A549 (cell line): ENCODE measurements at regions not wholly inside any gene's neighbourhood (a gene's known extent, or its start where the extent isn't known, plus 50 kb on each side); places are given as distances from the start of the nearest gene placed in this dataset.
"Not testable (repeated sequence)": the region's sequence is repeated elsewhere in the genome, so short reads cannot be mapped to it uniquely, and the experiment has no call there.

Source experiments
- ATAC-seq, 2 experiments: fragments of 200-7000 bp in 1 of 2; fragments of >200 bp in 1 of 2; cut with Nextera tagmentation in 1 of 2; cut with Tn5 transposase in 1 of 2; 3 replicates each; pipeline versions ENCODE4 v1.8.0 to v1.9.1; 2018 to 2020; ENCODE audit warnings: mild to moderate bottlenecking in 1 of 2, moderate library complexity in 1 of 2
- CTCF ChIA-PET: fragments of 300-600 bp; sonication (Branson Sonifier 250); formaldehyde crosslinking; extraction: SDS; loops from one replicate; lab custom pipeline; 2021; ENCODE audit warnings: antibody characterized with exemption, inconsistent platforms; lab: Yijun Ruan, JAX
- POLR2A ChIA-PET: fragments of 350-600 bp; formaldehyde crosslinking; extraction: SDS; loops from one replicate; lab custom pipeline; 2021; ENCODE audit warnings: antibody characterized with exemption, inconsistent platforms; lab: Yijun Ruan, JAX
- DNase-seq, 2 experiments: peaks; one replicate each; pipeline versions ENCODE4 v3.0.0 to v3.0.0-alpha.2; 2011 to 2016; ENCODE audit warnings: low read depth in 1 of 2, low spot score in 1 of 2
- FAIRE-seq: peaks from 2 replicates; lab custom pipeline; 2011; peaks lifted over from hg19 to GRCh38; lab: Jason Lieb, UNC
- H3K27ac ChIP-seq, 2 experiments: fragments of >200 bp; sonication (Bioruptor Twin); formaldehyde crosslinking; 3 replicates each; pipeline ENCODE4 v1.5.1; 2016 to 2017
- H3K4me1 ChIP-seq: fragments of >200 bp; sonication (Bioruptor Twin); formaldehyde crosslinking; 3 replicates; pipeline ENCODE4 v1.6.1; 2016
- H3K4me2 ChIP-seq: fragments of >200 bp; sonication (Bioruptor Twin); formaldehyde crosslinking; 3 replicates; pipeline ENCODE4 v1.6.1; 2016
- H3K4me3 ChIP-seq: fragments of >200 bp; sonication (Bioruptor Twin); formaldehyde crosslinking; 3 replicates; pipeline ENCODE4 v1.5.1; 2016
- H3K9me3 ChIP-seq: fragments of >200 bp; sonication (Bioruptor Twin); formaldehyde crosslinking; 3 replicates; pipeline ENCODE4 v1.6.1; 2016
- CBX2 ChIP-seq: fragments of 200-600 bp; sonication (generic); IDR thresholded peaks from 2 replicates; pipeline ENCODE4 v1.6.1; 2016; ENCODE audit warnings: low read depth, mild to moderate bottlenecking, borderline replicate concordance
- CBX8 ChIP-seq: fragments of 200-600 bp; sonication (generic); IDR thresholded peaks from 2 replicates; pipeline ENCODE4 v1.6.1; 2016
- CEBPB ChIP-seq, 2 experiments: fragments of >200 bp in 1 of 2; sonication (Bioruptor Twin) in 1 of 2; formaldehyde crosslinking in 1 of 2; IDR thresholded peaks; 2 replicates each; pipeline ENCODE4 v1.6.1; 2012 to 2016
- EHF ChIP-seq: fragments of 250-450 bp; sonication (Bioruptor Pico); IDR thresholded peaks from 2 replicates; pipeline ENCODE4 v1.5.0; 2020; ENCODE audit warnings: mild to moderate bottlenecking
- EHMT2 ChIP-seq: fragments of 200-600 bp; sonication (generic); IDR thresholded peaks from 2 replicates; pipeline ENCODE4 v1.6.1; 2016; ENCODE audit warnings: antibody characterized with exemption, low read depth, mild to moderate bottlenecking, moderate library complexity
- HOXB13 ChIP-seq: fragments of 250-450 bp; sonication (Bioruptor Pico); IDR thresholded peaks from 2 replicates; pipeline ENCODE4 v1.5.0; 2020; ENCODE audit warnings: low read depth, mild to moderate bottlenecking, moderate library complexity
- MYC ChIP-seq: IDR thresholded peaks from 2 replicates; pipeline ENCODE4 v1.6.1; 2012; ENCODE audit warnings: mild to moderate bottlenecking, inconsistent platforms, low read length, improper control_type of control experiment, borderline replicate concordance
- NR3C1 ChIP-seq: fragments of >200 bp; sonication (Bioruptor Twin); formaldehyde crosslinking; IDR thresholded peaks from 3 replicates; pipeline ENCODE4 v1.6.1; 2017
- PHF8 ChIP-seq: fragments of 200-600 bp; sonication (generic); IDR thresholded peaks from 2 replicates; pipeline ENCODE4 v1.6.1; 2016; ENCODE audit warnings: low read depth, mild to moderate bottlenecking, antibody characterized with exemption, moderate library complexity, borderline replicate concordance
- ZNF302 ChIP-seq: fragments of 250-450 bp; sonication (Bioruptor Pico); IDR thresholded peaks from 2 replicates; pipeline ENCODE4 v1.9.0; 2021; ENCODE audit warnings: inconsistent platforms, mild to moderate bottlenecking, moderate library complexity
- WGBS: methylation state at CpG from one replicate; pipeline ENCODE4 v1.1.6; 2017; ENCODE audit errors: missing lambda C conversion rate; 5-methylcytosine and 5-hydroxymethylcytosine counted together
- TF ChIP-seq, protein P1 (sequence below): IDR thresholded peaks from 2 replicates; pipeline ENCODE4 v1.6.1; 2012; ENCODE audit warnings: low read depth, borderline replicate concordance
- TF ChIP-seq, protein P2 (sequence below): fragments of 250-450 bp; sonication (Bioruptor Pico); IDR thresholded peaks from 2 replicates; pipeline ENCODE4 v1.5.0; 2020; ENCODE audit warnings: low read depth, mild to moderate bottlenecking, moderate library complexity
- TF ChIP-seq, protein P3 (sequence below): IDR thresholded peaks from 2 replicates; pipeline ENCODE4 v1.6.1; 2012
- TF ChIP-seq, protein P4 (sequence below): fragments of 250-450 bp; sonication (Bioruptor Pico); IDR thresholded peaks from 2 replicates; pipeline ENCODE4 v1.5.0; 2021; ENCODE audit warnings: mild to moderate bottlenecking, moderate library complexity, borderline replicate concordance
- TF ChIP-seq, protein P5 (sequence below): fragments of 200-600 bp; sonication (generic); IDR thresholded peaks from 2 replicates; pipeline ENCODE4 v1.6.1; 2016; ENCODE audit warnings: antibody characterized with exemption, mild to moderate bottlenecking, moderate library complexity

DNA sequence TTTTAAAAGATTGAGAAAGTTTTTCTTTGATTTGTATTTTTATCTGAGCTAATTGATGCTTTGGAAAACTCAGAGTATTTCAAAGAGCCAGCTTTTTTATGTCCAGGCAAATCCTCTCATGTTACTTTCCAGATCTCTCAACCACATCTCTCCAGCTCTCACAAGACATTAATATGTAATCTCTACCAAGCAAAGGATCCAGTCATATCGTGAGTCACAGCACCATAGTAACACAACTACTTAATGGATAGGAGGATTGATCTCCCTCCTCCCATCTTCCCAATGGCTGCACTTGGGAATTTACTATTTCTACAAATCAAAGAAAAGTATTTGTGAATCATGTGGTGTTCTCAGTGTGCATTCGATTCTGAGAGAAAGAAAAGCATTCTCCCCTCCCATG is 63.3 kb downstream of the POU4F1 start:
- Histone ChIP-seq H3K4me1 (no peaks in the 10 kb centered on the region), H3K27ac (no peak overlapping the region), H3K4me2 (no peak overlapping the region), H3K4me3 (no peak overlapping the region), H3K9me3 (no peaks in the 10 kb centered on the region)
- no peak for ATAC-seq
- ChIA-PET POLR2A (no interaction called here), CTCF (no interaction called here)
- TF ChIP-seq, protein P1, sequence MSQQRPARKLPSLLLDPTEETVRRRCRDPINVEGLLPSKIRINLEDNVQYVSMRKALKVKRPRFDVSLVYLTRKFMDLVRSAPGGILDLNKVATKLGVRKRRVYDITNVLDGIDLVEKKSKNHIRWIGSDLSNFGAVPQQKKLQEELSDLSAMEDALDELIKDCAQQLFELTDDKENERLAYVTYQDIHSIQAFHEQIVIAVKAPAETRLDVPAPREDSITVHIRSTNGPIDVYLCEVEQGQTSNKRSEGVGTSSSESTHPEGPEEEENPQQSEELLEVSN: no peak
- TF ChIP-seq NR3C1 (no peak), HOXB13 (CRISPR knock-in tag) (no peak), CBX2 (no peak), ZNF302 (no peak), EHF (CRISPR knock-in tag) (no peak), CEBPB (IDR thresholded peaks at IDR 0.05) (no peak), EHMT2 (no peak)
- TF ChIP-seq, protein P2, sequence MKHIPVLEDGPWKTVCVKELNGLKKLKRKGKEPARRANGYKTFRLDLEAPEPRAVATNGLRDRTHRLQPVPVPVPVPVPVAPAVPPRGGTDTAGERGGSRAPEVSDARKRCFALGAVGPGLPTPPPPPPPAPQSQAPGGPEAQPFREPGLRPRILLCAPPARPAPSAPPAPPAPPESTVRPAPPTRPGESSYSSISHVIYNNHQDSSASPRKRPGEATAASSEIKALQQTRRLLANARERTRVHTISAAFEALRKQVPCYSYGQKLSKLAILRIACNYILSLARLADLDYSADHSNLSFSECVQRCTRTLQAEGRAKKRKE (CRISPR knock-in tag): no peak
- TF ChIP-seq, protein P3, sequence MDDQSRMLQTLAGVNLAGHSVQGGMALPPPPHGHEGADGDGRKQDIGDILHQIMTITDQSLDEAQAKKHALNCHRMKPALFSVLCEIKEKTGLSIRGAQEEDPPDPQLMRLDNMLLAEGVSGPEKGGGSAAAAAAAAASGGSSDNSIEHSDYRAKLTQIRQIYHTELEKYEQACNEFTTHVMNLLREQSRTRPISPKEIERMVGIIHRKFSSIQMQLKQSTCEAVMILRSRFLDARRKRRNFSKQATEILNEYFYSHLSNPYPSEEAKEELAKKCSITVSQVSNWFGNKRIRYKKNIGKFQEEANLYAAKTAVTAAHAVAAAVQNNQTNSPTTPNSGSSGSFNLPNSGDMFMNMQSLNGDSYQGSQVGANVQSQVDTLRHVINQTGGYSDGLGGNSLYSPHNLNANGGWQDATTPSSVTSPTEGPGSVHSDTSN: no peak
- TF ChIP-seq, protein P4, sequence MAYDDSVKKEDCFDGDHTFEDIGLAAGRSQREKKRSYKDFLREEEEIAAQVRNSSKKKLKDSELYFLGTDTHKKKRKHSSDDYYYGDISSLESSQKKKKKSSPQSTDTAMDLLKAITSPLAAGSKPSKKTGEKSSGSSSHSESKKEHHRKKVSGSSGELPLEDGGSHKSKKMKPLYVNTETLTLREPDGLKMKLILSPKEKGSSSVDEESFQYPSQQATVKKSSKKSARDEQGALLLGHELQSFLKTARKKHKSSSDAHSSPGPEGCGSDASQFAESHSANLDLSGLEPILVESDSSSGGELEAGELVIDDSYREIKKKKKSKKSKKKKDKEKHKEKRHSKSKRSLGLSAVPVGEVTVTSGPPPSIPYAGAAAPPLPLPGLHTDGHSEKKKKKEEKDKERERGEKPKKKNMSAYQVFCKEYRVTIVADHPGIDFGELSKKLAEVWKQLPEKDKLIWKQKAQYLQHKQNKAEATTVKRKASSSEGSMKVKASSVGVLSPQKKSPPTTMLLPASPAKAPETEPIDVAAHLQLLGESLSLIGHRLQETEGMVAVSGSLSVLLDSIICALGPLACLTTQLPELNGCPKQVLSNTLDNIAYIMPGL (CRISPR knock-in tag): no peak
- no peak for FAIRE-seq
- DNase-seq: no peak
- WGBS: 4% methylated on average over 2 of the region's 2 CpGs

DNA sequence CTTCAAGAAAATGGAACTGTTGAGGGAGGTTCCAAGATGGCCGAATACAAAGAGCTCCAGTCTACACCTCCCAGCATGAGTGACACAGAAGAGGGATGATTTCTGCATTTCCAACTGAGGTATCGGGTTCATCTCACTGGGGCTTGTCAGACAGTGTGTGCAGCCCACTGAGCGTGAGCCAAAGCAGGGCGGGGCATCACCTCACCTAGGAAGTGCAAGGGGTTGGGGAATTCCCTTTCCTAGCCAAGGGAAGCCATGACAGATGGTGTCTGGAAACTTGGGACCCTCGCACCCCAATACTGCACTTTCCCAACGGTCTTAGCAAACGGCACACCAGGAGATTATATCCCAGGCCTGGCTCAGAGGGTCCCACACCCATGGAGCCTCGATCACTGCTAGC is 77.3 kb downstream of the POU4F1 start:
- ATAC-seq, H3K27ac ChIP-seq, FAIRE-seq, H3K4me2 ChIP-seq, H3K9me3 ChIP-seq, H3K4me3 ChIP-seq, H3K4me1 ChIP-seq, CTCF ChIA-PET, DNase-seq, POLR2A ChIA-PET: not testable (repeated sequence)
- WGBS: 2% methylated on average over 4 of the region's 8 CpGs

DNA sequence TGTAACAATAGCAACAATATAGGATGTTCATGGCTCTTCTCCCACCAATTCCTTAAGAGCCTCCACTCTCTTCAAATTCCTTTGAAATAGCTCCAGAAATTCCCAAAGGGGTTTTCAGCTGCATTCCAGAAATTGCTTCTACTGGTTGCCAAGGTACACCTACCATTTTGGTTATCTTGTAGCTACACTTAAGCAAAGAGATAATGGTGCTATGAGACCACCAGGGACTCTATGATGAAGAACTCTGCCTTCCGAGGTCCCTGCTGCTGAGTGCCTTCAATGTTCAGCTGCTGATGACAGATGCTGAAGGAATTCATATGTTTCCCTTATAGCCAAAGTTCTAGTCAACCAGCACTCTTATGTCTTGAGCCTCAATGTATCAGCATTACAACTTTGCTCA is 78.4 kb downstream of the POU4F1 start:
- POLR2A ChIA-PET: no interaction called here
- TF ChIP-seq CBX8 (no peak), PHF8 (no peak), EHMT2 (no peak), MYC (no peak)
- TF ChIP-seq, protein P5, sequence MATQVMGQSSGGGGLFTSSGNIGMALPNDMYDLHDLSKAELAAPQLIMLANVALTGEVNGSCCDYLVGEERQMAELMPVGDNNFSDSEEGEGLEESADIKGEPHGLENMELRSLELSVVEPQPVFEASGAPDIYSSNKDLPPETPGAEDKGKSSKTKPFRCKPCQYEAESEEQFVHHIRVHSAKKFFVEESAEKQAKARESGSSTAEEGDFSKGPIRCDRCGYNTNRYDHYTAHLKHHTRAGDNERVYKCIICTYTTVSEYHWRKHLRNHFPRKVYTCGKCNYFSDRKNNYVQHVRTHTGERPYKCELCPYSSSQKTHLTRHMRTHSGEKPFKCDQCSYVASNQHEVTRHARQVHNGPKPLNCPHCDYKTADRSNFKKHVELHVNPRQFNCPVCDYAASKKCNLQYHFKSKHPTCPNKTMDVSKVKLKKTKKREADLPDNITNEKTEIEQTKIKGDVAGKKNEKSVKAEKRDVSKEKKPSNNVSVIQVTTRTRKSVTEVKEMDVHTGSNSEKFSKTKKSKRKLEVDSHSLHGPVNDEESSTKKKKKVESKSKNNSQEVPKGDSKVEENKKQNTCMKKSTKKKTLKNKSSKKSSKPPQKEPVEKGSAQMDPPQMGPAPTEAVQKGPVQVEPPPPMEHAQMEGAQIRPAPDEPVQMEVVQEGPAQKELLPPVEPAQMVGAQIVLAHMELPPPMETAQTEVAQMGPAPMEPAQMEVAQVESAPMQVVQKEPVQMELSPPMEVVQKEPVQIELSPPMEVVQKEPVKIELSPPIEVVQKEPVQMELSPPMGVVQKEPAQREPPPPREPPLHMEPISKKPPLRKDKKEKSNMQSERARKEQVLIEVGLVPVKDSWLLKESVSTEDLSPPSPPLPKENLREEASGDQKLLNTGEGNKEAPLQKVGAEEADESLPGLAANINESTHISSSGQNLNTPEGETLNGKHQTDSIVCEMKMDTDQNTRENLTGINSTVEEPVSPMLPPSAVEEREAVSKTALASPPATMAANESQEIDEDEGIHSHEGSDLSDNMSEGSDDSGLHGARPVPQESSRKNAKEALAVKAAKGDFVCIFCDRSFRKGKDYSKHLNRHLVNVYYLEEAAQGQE: no peak
- TF ChIP-seq, protein P1: no peak
- H3K4me1 ChIP-seq: no peaks in the 10 kb centered on the region
- no peak for DNase-seq
- 0% methylated on average over 1 of the region's 1 CpG for WGBS
- no peak for ATAC-seq
- H3K9me3 ChIP-seq: no peaks in the 10 kb centered on the region
- no peak overlapping the region for H3K4me3 ChIP-seq
- FAIRE-seq: no peak
- no peak overlapping the region for H3K27ac ChIP-seq
- CTCF ChIA-PET: no interaction called here
- no peak overlapping the region for H3K4me2 ChIP-seq
